Neural crest cell (in vitro differentiated cells): ENCODE measurements at regions not wholly inside any gene's neighbourhood (a gene's known extent, or its start where the extent isn't known, plus 50 kb on each side); places are given as distances from the start of the nearest gene placed in this dataset.
"Not testable (repeated sequence)": the region's sequence is repeated elsewhere in the genome, so short reads cannot be mapped to it uniquely, and the experiment has no call there.

Source experiments
- DNase-seq: peaks from one replicate; pipeline ENCODE4 v3.0.0; 2021; ENCODE audit warnings: low read depth, mixed read lengths, low spot score
- H3K27ac Mint-ChIP-seq: one replicate; pipeline ENCODE4 v1.8.0; 2021; ENCODE audit warnings: mild to moderate bottlenecking, mixed read lengths; ENCODE audit not compliant: unreplicated experiment
- H3K27me3 Mint-ChIP-seq: 2 replicates; pipeline ENCODE4 v1.8.0; 2021; ENCODE audit warnings: low read depth, mild to moderate bottlenecking, mixed read lengths
- H3K36me3 Mint-ChIP-seq: 2 replicates; pipeline ENCODE4 v1.8.0; 2021; ENCODE audit warnings: low read depth, mild to moderate bottlenecking, mixed read lengths
- H3K4me1 Mint-ChIP-seq: 2 replicates; pipeline ENCODE4 v1.8.0; 2021; ENCODE audit warnings: mixed read lengths
- H3K4me3 Mint-ChIP-seq: one replicate; pipeline ENCODE4 v1.8.0; 2021; ENCODE audit warnings: mild to moderate bottlenecking, mixed read lengths
- H3K9me3 Mint-ChIP-seq: 2 replicates; pipeline ENCODE4 v1.8.0; 2021; ENCODE audit warnings: mixed read lengths
- TF ChIP-seq, protein P1 (sequence below): fragments of 200-600 bp; sonication (generic); conservative IDR thresholded peaks from 2 replicates; pipeline ENCODE4 v1.5.0; 2021; ENCODE audit warnings: antibody characterized with exemption, mild to moderate bottlenecking

DNA sequence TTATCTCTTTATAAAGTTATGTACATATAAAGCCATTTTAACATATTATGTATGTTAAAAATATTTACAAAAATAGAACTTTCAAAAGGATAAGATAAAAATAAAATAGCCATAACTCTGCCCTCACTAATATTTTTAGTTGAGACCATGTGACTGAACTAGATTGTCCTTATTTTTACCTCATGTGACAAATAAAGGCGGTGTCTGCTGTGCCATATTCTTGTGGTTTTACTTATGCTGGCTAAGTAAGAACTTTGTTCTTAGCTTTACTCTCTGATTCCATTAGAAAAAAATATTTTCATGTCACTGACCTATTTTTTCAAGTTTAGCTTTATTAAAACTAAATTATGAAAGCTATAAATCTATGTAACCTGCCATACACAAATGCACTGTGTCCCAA, 135.6 kb upstream of the TSC22D1 start:
- Mint-ChIP-seq H3K36me3 (no peaks in the 10 kb centered on the region), H3K27me3 (no peaks in the 10 kb centered on the region), H3K9me3 (peaks cover 4% of the 10 kb centered on the region), H3K27ac (no peak overlapping the region), H3K4me1 (no peaks in the 10 kb centered on the region), H3K4me3 (no peak overlapping the region)
- DNase-seq = no peak
- TF ChIP-seq, protein P1, sequence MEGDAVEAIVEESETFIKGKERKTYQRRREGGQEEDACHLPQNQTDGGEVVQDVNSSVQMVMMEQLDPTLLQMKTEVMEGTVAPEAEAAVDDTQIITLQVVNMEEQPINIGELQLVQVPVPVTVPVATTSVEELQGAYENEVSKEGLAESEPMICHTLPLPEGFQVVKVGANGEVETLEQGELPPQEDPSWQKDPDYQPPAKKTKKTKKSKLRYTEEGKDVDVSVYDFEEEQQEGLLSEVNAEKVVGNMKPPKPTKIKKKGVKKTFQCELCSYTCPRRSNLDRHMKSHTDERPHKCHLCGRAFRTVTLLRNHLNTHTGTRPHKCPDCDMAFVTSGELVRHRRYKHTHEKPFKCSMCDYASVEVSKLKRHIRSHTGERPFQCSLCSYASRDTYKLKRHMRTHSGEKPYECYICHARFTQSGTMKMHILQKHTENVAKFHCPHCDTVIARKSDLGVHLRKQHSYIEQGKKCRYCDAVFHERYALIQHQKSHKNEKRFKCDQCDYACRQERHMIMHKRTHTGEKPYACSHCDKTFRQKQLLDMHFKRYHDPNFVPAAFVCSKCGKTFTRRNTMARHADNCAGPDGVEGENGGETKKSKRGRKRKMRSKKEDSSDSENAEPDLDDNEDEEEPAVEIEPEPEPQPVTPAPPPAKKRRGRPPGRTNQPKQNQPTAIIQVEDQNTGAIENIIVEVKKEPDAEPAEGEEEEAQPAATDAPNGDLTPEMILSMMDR = no peak

DNA sequence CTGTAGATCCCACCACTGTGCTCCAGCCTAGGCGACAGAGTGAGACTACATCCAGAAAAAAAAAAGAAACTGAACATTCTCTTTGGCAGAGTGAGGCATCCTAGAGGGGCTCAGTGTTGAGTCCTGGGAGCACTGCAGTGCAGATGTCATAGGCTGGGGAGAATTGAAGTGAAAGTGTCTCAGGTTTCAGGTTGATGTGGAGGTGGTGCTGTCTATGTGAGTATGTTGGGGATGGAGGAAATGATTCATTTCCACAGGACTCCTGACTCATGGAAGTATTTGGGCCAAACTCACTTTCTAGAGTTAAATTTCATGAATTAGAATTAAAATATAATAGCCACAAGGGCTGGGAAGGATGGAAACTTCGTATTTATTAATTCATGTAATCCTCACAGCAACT, 134.4 kb upstream of the TSC22D1 start:
- Mint-ChIP-seq H3K36me3 (no peaks in the 10 kb centered on the region), H3K4me3 (no peak overlapping the region), H3K27me3 (no peaks in the 10 kb centered on the region), H3K4me1 (no peaks in the 10 kb centered on the region), H3K9me3 (peaks cover 4% of the 10 kb centered on the region), H3K27ac (no peak overlapping the region)
- TF ChIP-seq, protein P1 = no peak
- no peak for DNase-seq

DNA sequence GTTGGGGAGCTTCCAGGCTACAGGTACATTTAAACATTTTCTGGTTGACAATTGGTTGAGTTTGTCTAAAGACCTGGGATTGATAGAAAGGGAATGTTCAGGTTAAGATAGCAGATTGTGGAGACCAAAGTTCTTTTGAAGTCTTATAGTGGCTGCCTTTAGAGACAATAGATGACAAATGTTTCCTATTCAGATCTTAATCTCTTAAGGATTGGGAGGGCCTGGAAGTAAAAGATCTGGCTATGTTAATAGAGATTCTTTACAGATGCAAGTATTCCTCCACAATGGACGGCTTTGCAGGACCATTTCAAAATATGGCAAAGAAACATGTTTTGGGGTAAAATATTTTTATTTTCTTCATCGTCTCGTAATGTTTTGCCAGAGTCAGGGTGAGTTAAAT, 128.7 kb upstream of the TSC22D1 start:
- H3K9me3 Mint-ChIP-seq, H3K4me3 Mint-ChIP-seq, H3K27ac Mint-ChIP-seq, H3K27me3 Mint-ChIP-seq, DNase-seq, H3K4me1 Mint-ChIP-seq, H3K36me3 Mint-ChIP-seq: not testable (repeated sequence)

DNA sequence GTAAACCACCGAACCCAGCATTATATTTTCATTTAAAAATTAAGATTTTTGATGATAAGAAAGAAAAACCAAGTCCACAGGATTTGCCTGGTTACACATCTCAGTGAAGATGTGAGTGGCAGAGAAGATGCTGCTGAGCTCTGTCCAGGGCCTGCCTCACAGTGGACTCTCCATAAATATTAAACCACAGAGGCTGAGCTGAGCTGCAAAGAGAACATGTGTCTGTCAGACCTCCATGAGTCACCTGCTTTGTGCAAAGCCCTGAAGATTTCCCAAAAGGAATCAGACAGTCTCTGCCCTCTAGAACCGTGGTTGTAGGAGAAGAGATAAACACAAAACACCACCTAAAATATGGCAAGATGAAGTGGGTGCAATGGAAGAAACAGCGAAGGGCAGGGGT, 127.2 kb upstream of the TSC22D1 start:
- Mint-ChIP-seq H3K27ac (no peak overlapping the region), H3K4me1 (peaks cover 7% of the 10 kb centered on the region), H3K9me3 (peaks cover 6% of the 10 kb centered on the region), H3K27me3 (no peaks in the 10 kb centered on the region), H3K4me3 (no peak overlapping the region), H3K36me3 (no peaks in the 10 kb centered on the region)
- DNase-seq = no peak
- TF ChIP-seq, protein P1 = no peak

DNA sequence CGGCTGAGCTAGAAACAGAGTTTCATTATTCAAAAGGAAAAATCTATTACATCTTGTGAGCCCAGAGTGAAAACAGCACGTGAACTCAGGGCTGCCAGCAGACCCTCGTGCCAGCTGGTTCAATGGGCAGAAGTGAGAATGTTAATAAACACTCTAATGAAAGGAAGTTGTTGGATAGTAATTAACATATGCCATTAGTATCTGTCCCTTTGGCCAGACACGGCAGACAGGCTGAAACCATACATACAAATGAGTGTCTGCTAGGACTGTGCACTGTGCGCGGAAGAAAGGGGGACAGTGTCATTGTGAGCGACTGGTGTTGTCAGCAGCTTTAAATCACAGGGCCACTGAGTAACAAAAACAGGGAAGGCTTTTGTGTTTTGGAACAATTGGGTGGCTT, 121.9 kb upstream of the TSC22D1 start:
- TF ChIP-seq, protein P1 = no peak
- H3K27me3 Mint-ChIP-seq = peaks cover 2% of the 10 kb centered on the region
- peaks cover 19% of the 10 kb centered on the region for H3K4me1 Mint-ChIP-seq

DNA sequence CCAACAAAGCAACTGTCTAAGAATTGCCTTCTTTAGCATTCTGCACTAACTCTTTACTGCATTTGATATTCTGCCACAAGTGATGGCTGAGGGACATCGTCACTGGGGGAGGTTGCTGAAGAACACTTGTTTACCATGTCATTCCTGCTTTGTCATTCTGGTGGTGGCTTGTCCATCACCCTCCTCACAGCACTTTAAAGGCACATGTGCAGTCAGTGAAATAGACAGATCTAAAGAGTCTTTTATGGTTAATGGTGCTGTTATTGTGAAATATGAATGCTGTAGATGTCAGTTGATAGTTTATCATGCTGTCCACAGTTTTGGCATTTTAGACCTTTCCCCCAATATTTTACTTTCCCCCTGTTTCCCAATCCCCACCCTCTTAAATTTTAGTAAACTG, 120.9 kb upstream of the TSC22D1 start:
- H3K4me3 Mint-ChIP-seq = no peak overlapping the region

More for the DNA sequence above, 121.9 kb upstream of the TSC22D1 start:
- Mint-ChIP-seq H3K9me3 (peaks cover 2% of the 10 kb centered on the region), H3K36me3 (no peaks in the 10 kb centered on the region), H3K4me3 (peak overlapping the region; percentile 3), H3K27ac (peak overlapping the region; percentile 9)
- no peak for DNase-seq

More for the DNA sequence above, 120.9 kb upstream of the TSC22D1 start:
- no peak overlapping the region for H3K27ac Mint-ChIP-seq
- H3K27me3 Mint-ChIP-seq = peaks cover 2% of the 10 kb centered on the region
- H3K4me1 Mint-ChIP-seq = peaks cover 19% of the 10 kb centered on the region
- TF ChIP-seq, protein P1 = no peak
- peaks cover 2% of the 10 kb centered on the region for H3K9me3 Mint-ChIP-seq
- no peak for DNase-seq
- no peaks in the 10 kb centered on the region for H3K36me3 Mint-ChIP-seq
